NCI-H1105 (cell line): ENCODE measurements at regions not wholly inside any gene's neighbourhood (a gene's known extent, or its start where the extent isn't known, plus 50 kb on each side); places are given as distances from the start of the nearest gene placed in this dataset.

Source experiments
- DNase-seq: peaks from one replicate; lab custom pipeline; 2025; lab: John Stamatoyannopoulos, UW

DNA sequence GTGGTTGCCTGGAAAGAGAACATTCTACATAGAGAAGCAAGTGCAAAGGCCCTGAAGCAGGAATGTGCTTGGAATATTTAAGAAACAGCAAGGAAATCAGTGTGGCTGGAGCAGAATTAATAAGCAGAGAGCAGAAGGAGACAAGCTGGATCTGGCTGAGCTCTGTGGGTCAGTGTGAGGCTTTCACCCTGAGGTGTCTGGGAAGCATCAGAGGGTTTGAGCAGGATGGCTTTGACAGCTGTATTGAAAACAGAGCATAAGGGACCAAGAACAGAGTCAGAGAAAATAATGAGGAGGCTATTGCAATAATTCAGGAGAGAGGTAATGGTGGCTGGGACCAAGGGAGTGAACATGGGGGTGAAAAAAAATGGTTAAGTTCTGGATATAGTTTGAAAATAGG lies 199.6 kb downstream of the NXPE2 start:
- no peak for DNase-seq

DNA sequence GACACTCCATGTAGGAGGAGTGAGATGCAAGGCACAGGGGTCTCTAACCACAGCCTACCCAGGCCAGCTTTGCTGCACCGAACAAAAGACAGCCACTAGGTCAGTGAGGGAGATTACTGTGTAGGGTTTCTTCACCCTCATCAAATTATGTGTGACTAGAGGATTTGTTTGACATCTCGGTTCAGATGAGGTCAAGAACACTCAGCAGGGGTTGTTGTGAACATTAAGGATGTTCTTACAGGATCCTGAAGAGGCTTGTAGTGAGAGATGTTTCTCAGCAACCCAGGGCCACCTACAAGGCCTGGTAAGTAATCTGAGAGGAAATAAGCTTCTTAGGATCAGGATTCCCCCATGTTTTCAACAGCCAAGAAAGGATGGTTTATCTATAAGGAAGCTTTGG lies 202.1 kb downstream of the NXPE2 start:
- DNase-seq, result no peak

DNA sequence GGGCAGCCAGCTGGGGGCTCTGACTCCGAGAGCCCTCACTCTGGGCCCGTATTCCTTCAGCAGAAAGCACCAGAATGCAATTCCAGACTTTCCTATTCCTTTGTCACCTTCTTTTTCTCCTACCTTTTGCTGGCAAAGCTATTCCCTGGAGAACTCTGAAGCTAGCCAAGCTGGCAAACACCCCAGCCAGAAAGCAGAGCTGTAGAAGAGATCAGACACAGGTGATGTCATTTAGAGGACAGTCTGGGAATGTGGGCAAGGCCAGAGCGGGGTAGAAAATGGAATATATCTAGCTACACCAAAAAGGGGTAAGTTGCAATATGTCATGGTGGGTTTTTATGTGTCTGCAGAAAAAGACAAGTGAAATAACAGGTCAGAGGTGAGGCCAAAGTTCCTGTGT lies 205.1 kb downstream of the NXPE2 start:
- no peak for DNase-seq

DNA sequence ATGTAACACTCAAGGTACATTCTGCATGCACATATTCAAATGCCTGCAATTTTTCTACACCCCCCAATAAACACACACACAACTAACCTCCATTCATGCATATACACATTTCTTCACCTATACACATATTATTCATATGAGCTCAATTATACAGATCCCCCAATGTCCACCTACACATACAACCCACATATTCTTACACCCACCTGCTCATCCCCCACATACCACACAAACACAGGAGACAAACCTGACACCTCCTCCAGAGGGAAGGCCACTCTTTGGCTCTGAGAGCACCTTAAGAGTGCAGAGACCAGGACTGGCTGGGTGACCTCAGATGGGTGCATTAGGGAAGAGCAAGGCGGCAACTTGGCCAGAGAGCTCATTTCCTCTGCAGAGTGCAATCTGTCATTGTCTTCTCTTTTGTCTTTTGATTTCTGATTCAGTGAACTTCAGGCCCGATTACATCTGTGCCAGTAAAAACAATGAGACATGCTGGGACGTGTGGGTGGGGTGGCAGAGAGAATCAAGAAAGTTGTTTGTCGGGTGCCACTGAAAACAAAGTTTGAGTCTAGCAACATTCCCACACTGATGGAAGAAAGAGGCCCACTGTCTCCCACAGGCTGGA lies 208.4 kb downstream of the NXPE2 start:
- no peak for DNase-seq

DNA sequence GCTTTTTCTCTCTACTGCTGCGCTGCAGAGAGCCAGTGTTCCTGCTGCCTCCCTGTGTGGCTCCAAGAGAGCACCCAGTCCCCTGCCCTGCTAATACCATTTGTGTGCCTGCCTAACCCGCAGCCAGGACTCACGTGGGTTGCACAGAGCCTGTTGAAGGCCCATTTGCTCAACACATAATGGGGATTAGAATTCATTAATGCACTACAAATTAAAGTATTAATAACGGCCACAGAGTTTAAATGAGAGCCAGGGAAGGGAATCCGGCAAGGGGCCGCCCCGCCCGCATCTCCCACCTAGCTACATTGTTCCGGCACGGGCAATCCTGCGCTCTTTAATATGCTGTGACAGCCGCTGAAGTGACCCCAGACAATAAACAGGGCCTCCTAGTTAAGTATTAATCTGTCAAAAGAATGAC lies 211.3 kb downstream of the NXPE2 start:
- DNase-seq, result no peak

GRCh38 chr11:114890038-114890437 lies 211.7 kb downstream of the NXPE2 start:
- no peak for DNase-seq

DNA sequence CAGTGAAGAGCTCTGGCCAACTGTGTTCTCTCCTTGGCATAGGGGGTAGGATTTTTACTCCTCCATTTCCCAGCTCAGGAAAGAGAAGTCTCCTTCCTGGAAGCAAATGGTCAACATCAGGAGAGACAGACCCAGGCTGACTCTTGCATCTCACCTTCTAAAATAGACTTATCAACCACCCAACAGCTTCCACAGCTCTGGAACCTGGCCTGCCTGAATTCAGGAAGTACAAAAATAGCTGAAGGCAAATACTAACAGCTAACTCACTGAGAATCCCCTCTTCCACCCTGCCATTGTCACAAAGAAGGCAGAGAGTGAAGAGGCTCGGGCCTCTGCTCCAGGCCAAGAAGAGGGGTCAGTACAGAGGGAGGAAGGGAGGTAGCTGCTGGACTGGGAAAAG lies 213.6 kb downstream of the NXPE2 start:
- DNase-seq, result no peak

GRCh38 chr11:114892381-114893197 lies 214.3 kb downstream of the NXPE2 start:
- no peak for DNase-seq

GRCh38 chr11:114893329-114893728 lies 215.0 kb downstream of the NXPE2 start:
- no peak for DNase-seq

DNA sequence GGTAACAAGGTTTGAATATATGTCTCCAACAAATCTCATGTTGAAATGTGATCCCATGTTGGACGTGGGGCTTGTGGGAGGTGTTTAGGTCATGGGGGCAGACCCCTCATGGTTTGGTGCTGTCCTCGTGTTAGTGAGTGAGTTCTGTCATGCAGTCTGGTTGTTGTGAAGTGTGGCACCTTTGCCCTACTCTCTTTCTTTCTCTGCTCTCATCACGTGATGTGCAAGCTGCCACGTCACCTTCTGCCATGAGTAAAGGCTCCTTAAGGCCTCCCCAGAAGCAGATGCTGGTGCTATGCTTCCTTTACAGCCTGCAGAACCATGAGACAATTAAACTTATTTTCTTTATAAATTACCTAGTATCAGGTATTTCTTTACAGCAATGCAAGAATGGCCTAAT lies 218.3 kb downstream of the NXPE2 start:
- no peak for DNase-seq

DNA sequence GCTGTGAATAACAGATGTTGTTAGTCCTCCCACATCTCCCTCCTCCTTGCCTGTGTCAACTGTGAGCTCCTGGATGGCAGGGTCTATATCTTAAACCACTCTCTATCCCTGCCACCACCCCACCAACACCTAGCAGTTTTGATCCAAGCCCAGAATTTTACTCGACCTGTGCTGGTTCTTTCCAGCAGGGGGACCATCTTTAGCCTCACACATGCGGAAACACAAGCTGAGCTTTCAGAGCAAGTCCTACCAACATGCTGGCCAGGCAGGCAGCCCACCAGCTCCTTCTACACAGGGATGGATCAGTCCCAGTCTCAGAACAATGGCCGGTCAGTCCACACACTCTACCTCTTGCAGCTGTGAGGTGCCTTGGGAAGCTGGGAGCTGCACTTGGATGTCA lies 231.5 kb downstream of the NXPE2 start:
- no peak for DNase-seq

- DNase-seq, result no peak
Measured at GRCh38 chr11:114912826-114913225, 234.5 kb downstream of the NXPE2 start.

DNA sequence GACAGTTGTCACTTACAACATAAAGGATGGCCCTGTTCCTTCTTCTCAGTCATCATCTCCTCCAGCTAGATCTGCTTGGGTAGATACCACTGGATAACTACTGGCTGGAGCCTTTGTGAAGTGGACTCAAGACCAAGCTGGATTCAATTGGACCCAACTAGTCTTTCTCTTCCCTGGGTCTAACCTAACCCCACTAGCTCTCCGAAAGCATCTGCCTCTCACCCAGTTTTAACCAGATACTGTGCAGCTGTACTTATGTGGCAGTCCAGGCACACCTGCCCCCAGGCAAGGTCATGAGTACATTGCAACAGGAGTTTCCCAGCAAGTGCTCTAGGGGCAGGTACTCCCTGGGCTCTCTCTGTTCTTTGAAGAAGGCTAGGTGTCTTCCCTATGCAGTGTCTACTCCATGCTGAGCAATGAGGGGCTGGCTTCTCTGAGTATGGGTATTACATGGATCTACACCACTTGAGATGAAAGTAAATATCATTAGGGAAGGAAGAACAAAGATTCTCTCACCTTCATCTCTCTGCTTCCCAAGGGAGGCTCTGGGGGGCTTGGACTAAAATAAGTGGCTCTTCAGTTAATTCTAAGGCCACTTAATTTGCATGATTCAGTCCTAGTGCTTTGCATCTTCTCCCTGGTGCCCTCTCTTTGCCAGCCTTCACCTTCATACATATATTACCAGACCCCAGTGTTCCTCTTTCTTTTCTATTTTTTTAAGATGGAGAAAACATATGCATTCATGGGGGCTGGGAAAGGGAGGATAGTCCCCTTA lies 236.1 kb downstream of the NXPE2 start:
- no peak for DNase-seq

- no peak for DNase-seq
Measured at GRCh38 chr11:114915871-114916805, 237.8 kb downstream of the NXPE2 start.

GRCh38 chr11:114918286-114918685 lies 240.0 kb downstream of the NXPE2 start:
- DNase-seq, result no peak

DNA sequence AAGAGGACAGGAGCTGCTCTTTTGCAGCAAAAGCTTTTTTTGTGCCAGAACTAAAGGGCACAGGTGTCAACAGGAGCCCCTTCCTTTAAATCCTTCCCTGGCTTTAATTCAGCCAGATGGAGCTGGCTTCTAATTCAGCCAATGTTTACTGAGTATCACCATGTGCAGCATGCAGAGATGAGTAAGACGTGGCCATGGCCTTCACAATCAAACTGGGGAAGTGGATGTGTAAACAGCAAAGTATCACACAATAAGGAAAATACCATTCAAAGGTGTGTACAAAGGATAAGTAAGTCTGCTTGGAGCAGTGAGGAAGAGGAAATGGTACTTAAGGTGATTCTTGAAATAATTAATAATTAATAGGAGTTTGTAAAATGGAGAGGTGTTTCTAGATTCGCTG lies 243.4 kb downstream of the NXPE2 start:
- no peak for DNase-seq

DNA sequence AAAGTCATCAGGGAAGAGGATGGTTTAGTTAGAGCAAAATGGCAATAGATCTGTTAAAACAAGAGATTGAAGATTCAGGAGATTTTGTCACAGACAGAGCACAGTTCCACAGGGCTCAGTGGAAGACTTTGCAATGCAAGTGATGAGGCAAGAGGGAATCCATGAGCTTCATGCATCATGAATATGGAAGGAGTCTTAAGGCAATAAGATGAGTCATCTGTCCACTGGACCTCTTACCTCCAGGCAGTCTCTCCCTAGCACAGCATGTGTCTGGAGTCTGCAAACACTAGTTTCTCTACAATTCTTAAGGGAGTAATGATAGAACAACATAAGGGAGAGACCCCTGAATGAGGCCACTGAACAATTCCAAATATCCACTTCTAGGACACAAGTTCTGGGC lies 245.7 kb downstream of the NXPE2 start:
- no peak for DNase-seq

DNA sequence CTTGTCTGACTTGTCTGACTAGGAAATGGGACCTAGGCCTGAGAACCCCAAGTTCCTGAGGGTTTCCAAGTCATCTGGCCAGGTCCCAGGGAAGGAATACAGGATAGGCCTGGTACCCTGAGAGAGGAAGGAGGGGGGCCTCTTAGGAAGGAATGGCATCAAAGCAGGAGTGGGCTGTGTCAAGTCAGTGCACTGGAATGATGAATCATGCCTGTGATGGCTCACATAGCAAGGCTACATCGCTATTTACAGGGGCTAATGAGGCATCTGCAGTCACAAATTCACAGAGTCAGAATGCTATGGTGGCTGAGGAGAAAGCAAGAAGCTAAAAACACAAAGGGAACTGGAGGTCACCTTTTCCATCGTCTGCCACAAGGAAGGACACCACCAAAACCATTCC lies 247.3 kb downstream of the NXPE2 start:
- no peak for DNase-seq

GRCh38 chr11:114928260-114928870 lies 250.0 kb downstream of the NXPE2 start:
- DNase-seq, result no peak

DNA sequence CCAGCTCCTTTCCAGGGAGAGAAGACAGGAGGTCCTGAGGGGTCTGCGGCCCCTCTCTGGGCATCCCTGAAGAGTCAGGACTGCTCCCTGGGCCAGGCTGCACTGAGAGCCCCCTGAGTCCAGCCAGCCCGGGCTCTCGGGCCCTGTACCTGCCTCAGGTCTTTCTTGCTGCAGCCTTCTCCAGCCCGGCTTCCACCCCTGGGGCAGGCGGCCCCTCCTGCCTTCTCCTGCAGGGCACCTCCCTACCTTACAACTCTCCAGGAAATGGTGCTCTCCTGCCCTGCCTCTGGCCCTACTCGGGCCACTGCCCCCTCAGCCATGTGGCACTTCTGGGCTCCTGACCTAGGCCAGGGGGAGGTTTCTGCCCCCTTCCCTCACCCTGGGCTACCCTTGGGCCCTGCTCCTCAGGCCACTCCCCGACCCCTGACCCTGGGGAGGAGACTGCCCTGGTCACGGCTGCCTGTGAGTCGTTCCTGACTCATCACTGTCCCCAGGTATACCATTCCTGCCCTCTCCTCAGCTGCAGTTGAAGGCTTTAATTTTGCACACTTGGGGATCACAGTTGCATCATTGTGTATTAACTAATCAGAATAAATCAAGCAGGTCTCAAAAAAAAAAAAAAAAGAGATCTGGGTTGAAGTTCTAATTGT lies 251.1 kb downstream of the NXPE2 start:
- DNase-seq, result no peak

DNA sequence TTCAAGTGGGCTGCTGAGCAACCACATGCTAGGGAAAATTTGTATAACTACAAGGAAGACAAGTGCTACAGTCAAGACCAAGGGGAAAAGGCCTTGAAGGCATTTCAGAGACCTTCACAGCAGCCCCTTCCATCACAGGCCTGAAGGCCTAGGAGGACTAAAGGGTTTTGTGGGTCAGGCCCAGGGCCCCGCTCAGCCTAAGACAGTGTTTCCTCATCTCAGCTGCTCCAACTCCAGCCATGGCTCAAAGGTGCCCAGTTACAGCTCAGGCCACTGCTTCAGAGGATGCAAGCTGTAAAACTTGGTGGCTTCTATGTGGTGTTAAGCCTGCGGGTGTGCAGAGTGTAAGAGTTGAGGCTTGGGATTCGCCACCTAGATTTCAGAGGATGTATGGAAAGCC lies 260.5 kb downstream of the NXPE2 start:
- DNase-seq, result no peak
